IPS-20b (cell line): ENCODE measurements at regions not wholly inside any gene's neighbourhood (a gene's known extent, or its start where the extent isn't known, plus 50 kb on each side); places are given as distances from the start of the nearest gene placed in this dataset.
"Not testable (repeated sequence)": the region's sequence is repeated elsewhere in the genome, so short reads cannot be mapped to it uniquely, and the experiment has no call there.

Experiments
- H3K27ac ChIP-seq: one replicate; pipeline ENCODE4 v1.5.1; 2013; ENCODE audit warnings: low read length
- H3K27me3 ChIP-seq: 2 replicates; pipeline ENCODE4 v1.6.1; 2013; ENCODE audit warnings: mild to moderate bottlenecking, low read length, inconsistent platforms; ENCODE audit not compliant: insufficient read depth
- H3K36me3 ChIP-seq: 2 replicates; pipeline ENCODE4 v1.6.1; 2013; ENCODE audit warnings: low read depth, mild to moderate bottlenecking, inconsistent platforms, low read length, moderate library complexity; ENCODE audit not compliant: insufficient read depth
- H3K4me1 ChIP-seq: 2 replicates; pipeline ENCODE4 v1.6.1; 2013; ENCODE audit warnings: mild to moderate bottlenecking, control low read depth, inconsistent platforms, low read length, moderate library complexity; ENCODE audit not compliant: insufficient read depth
- H3K4me3 ChIP-seq: 2 replicates; pipeline ENCODE4 v1.5.1; 2013; ENCODE audit warnings: mild to moderate bottlenecking, low read length, inconsistent platforms
- H3K9ac ChIP-seq: 2 replicates; pipeline ENCODE4 v1.6.1; 2013; ENCODE audit warnings: low read depth, mild to moderate bottlenecking, inconsistent platforms, low read length, moderate library complexity
- H3K9me3 ChIP-seq: 2 replicates; pipeline ENCODE4 v1.6.1; 2013; ENCODE audit warnings: mild to moderate bottlenecking, low read depth, low read length, inconsistent platforms; ENCODE audit not compliant: insufficient read depth

GRCh38 chr3:95565502-95565901 is 1248.9 kb upstream of the EPHA6 start:
- no peak overlapping the region for H3K27ac ChIP-seq
- H3K4me3 ChIP-seq = no peak overlapping the region
- no peaks in the 10 kb centered on the region for H3K9me3 ChIP-seq
- no peaks in the 10 kb centered on the region for H3K27me3 ChIP-seq
- peaks cover 13% of the 10 kb centered on the region; the same call in 1 of the 2 replicates for H3K4me1 ChIP-seq
- H3K9ac ChIP-seq = no peak overlapping the region
- H3K36me3 ChIP-seq = no peaks in the 10 kb centered on the region

- Histone ChIP-seq H3K9ac (no peak overlapping the region), H3K27ac (no peak overlapping the region), H3K9me3 (no peaks in the 10 kb centered on the region), H3K4me3 (no peak overlapping the region), H3K36me3 (no peaks in the 10 kb centered on the region), H3K4me1 (peaks cover 8% of the 10 kb centered on the region; the same call in 1 of the 2 replicates), H3K27me3 (no peaks in the 10 kb centered on the region)
Measured at GRCh38 chr3:95567346-95567745, 1247.0 kb upstream of the EPHA6 start.

- Histone ChIP-seq H3K4me1 (no peaks in the 10 kb centered on the region), H3K9ac (no peak overlapping the region), H3K9me3 (no peaks in the 10 kb centered on the region), H3K4me3 (no peak overlapping the region), H3K36me3 (no peaks in the 10 kb centered on the region), H3K27me3 (no peaks in the 10 kb centered on the region), H3K27ac (no peak overlapping the region)
Measured at GRCh38 chr3:95586754-95587153, 1227.6 kb upstream of the EPHA6 start.

GRCh38 chr3:95587641-95588040 is 1226.8 kb upstream of the EPHA6 start:
- not testable (repeated sequence) for H3K36me3 ChIP-seq, H3K4me1 ChIP-seq, H3K27ac ChIP-seq, H3K27me3 ChIP-seq, H3K4me3 ChIP-seq, H3K9ac ChIP-seq, H3K9me3 ChIP-seq

GRCh38 chr3:95588473-95588872 is 1225.9 kb upstream of the EPHA6 start:
- H3K36me3 ChIP-seq = no peaks in the 10 kb centered on the region
- H3K4me3 ChIP-seq = no peak overlapping the region
- H3K4me1 ChIP-seq = no peaks in the 10 kb centered on the region
- H3K27ac ChIP-seq = no peak overlapping the region
- H3K9me3 ChIP-seq = no peaks in the 10 kb centered on the region
- H3K27me3 ChIP-seq = no peaks in the 10 kb centered on the region
- H3K9ac ChIP-seq = no peak overlapping the region

GRCh38 chr3:95595416-95596075 is 1218.8 kb upstream of the EPHA6 start:
- Histone ChIP-seq H3K4me1 (no peaks in the 10 kb centered on the region), H3K4me3 (no peak overlapping the region)

GRCh38 chr3:95607926-95608325 is 1206.5 kb upstream of the EPHA6 start:
- H3K9me3 ChIP-seq = peaks cover 33% of the 10 kb centered on the region
- H3K4me3 ChIP-seq = no peak overlapping the region
- H3K9ac ChIP-seq = no peak overlapping the region
- no peaks in the 10 kb centered on the region for H3K36me3 ChIP-seq
- H3K4me1 ChIP-seq = no peaks in the 10 kb centered on the region
- no peaks in the 10 kb centered on the region for H3K27me3 ChIP-seq
- H3K27ac ChIP-seq = no peak overlapping the region

More at GRCh38 chr3:95595416-95596075, 1218.8 kb upstream of the EPHA6 start:
- Histone ChIP-seq H3K27me3 (no peaks in the 10 kb centered on the region), H3K9ac (no peak overlapping the region), H3K9me3 (no peaks in the 10 kb centered on the region), H3K36me3 (no peaks in the 10 kb centered on the region), H3K27ac (no peak overlapping the region)

GRCh38 chr3:95609411-95609810 is 1205.0 kb upstream of the EPHA6 start:
- Histone ChIP-seq H3K4me1 (no peaks in the 10 kb centered on the region), H3K9me3 (peaks cover 33% of the 10 kb centered on the region), H3K9ac (no peak overlapping the region), H3K27me3 (no peaks in the 10 kb centered on the region), H3K27ac (no peak overlapping the region), H3K4me3 (no peak overlapping the region), H3K36me3 (no peaks in the 10 kb centered on the region)

- no peaks in the 10 kb centered on the region for H3K27me3 ChIP-seq
Measured at GRCh38 chr3:95612611-95613010, 1201.8 kb upstream of the EPHA6 start.

GRCh38 chr3:95613993-95614392 is 1200.4 kb upstream of the EPHA6 start:
- Histone ChIP-seq H3K9me3 (0 out of 2 replicates have a peak, but pooled peaks cover 2% of the 10 kb centered on the region), H3K36me3 (no peaks in the 10 kb centered on the region), H3K27ac (no peak overlapping the region), H3K4me3 (no peak overlapping the region), H3K27me3 (no peaks in the 10 kb centered on the region), H3K4me1 (no peaks in the 10 kb centered on the region), H3K9ac (no peak overlapping the region)

More at GRCh38 chr3:95612611-95613010, 1201.8 kb upstream of the EPHA6 start:
- no peak overlapping the region for H3K4me3 ChIP-seq
- no peak overlapping the region for H3K9ac ChIP-seq
- H3K36me3 ChIP-seq = no peaks in the 10 kb centered on the region
- H3K4me1 ChIP-seq = no peaks in the 10 kb centered on the region
- peaks cover 13% of the 10 kb centered on the region for H3K9me3 ChIP-seq
- no peak overlapping the region for H3K27ac ChIP-seq

GRCh38 chr3:95615592-95616310 is 1198.6 kb upstream of the EPHA6 start:
- no peaks in the 10 kb centered on the region for H3K4me1 ChIP-seq
- H3K4me3 ChIP-seq = no peak overlapping the region
- H3K27ac ChIP-seq = no peak overlapping the region
- H3K27me3 ChIP-seq = no peaks in the 10 kb centered on the region
- H3K36me3 ChIP-seq = no peaks in the 10 kb centered on the region
- no peak overlapping the region for H3K9ac ChIP-seq
- no peaks in the 10 kb centered on the region for H3K9me3 ChIP-seq

- Histone ChIP-seq H3K36me3 (no peaks in the 10 kb centered on the region), H3K27me3 (no peaks in the 10 kb centered on the region), H3K9ac (no peak overlapping the region), H3K4me1 (peaks cover 10% of the 10 kb centered on the region; the same call in 1 of the 2 replicates), H3K9me3 (no peaks in the 10 kb centered on the region), H3K27ac (no peak overlapping the region), H3K4me3 (no peak overlapping the region)
Measured at GRCh38 chr3:95626107-95626506, 1188.3 kb upstream of the EPHA6 start.
